Omental fat pad (tissue), 3 donors: ENCODE measurements at regions not wholly inside any gene's neighbourhood (a gene's known extent, or its start where the extent isn't known, plus 50 kb on each side); places are given as distances from the start of the nearest gene placed in this dataset.
"Not testable (repeated sequence)": the region's sequence is repeated elsewhere in the genome, so short reads cannot be mapped to it uniquely, and the experiment has no call there.

Experiments
- ATAC-seq: fragments of 150-250 bp; one replicate; pipeline ENCODE4 v1.9.1; 2016; ENCODE audit warnings: mild to moderate bottlenecking, moderate library complexity; ENCODE audit not compliant: low FRiP score
- DNase-seq: peaks from one replicate; pipeline ENCODE4 v3.0.0-alpha.2; 2019; ENCODE audit warnings: low spot score
- TF ChIP-seq, protein P1 (sequence below), 3 donors: fragments of 450-650 bp; IDR thresholded peaks; one replicate each; pipeline ENCODE4 v1.5.1; 2016 to 2017; ENCODE audit warnings: antibody characterized with exemption in 3 of 3, mild to moderate bottlenecking in 3 of 3, moderate library complexity in 2 of 3

DNA sequence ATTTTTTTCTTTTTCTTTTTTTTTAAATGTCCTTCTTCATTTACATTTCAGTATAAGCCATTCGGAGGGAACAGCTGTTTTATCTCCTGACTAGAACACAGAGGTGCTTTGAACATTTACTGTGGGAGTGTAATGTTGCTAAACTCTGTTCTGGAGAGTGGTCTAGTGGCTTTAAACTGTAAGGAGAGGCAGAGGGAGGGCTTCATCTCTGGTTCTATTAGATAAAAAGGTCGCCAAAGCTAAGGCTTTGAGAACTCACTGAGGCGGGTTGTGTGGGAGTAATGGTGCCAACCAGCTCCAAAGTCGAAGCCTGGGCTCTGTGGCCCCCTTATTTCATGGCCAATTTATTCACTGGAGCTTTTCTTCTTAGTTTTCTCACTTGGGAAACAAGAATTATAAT lies 133.2 kb downstream of the ANXA2 start:
- DNase-seq, result no peak
- ATAC-seq, result no peak
- TF ChIP-seq, protein P1, sequence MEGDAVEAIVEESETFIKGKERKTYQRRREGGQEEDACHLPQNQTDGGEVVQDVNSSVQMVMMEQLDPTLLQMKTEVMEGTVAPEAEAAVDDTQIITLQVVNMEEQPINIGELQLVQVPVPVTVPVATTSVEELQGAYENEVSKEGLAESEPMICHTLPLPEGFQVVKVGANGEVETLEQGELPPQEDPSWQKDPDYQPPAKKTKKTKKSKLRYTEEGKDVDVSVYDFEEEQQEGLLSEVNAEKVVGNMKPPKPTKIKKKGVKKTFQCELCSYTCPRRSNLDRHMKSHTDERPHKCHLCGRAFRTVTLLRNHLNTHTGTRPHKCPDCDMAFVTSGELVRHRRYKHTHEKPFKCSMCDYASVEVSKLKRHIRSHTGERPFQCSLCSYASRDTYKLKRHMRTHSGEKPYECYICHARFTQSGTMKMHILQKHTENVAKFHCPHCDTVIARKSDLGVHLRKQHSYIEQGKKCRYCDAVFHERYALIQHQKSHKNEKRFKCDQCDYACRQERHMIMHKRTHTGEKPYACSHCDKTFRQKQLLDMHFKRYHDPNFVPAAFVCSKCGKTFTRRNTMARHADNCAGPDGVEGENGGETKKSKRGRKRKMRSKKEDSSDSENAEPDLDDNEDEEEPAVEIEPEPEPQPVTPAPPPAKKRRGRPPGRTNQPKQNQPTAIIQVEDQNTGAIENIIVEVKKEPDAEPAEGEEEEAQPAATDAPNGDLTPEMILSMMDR (IDR thresholded peaks at IDR 0.05), result no peak

DNA sequence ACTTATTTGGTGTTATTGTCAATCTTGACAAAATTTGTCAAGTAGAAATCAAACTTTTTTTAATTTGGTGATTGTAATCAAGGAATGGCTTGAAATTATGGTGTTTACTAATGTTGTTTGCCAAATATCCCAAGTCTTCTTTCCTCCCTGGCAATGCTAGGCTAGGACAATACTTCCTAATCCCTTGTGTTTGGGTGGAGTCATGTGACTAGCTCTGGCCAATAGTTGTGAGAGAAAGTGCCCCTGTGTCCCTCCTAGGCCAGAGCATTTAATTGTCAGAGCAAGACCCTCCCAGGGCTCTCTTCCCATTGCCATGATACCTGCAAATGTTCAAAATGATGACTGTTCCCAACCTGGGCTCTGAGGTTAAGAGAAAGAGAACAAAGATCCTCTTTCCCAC lies 132.7 kb downstream of the ANXA2 start:
- ATAC-seq (no peak), DNase-seq (no peak)
- TF ChIP-seq, protein P1 (IDR thresholded peaks at IDR 0.05), result no peak

DNA sequence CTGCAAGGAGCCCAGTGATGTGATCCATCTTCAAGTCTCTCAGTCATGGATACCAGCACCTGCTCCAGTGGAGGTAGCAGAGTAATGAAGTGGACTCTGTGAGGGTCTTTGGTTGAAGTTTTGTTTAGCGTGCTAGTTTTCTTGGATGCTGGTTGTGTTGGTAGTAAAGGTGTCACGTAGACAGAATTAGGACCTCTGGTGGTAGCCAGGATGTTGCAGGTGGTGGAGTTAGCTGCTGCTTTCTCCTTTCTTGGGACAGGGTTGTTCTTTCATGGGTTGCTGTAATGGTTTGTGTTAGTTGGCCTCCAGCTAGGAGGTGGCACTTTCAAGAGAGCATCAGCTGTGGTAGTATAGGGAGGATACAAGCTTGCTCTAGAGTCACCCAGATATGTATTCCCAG lies 125.2 kb downstream of the ANXA2 start:
- ATAC-seq, result no peak
- TF ChIP-seq, protein P1 (IDR thresholded peaks at IDR 0.05), result no peak
- no peak for DNase-seq

DNA sequence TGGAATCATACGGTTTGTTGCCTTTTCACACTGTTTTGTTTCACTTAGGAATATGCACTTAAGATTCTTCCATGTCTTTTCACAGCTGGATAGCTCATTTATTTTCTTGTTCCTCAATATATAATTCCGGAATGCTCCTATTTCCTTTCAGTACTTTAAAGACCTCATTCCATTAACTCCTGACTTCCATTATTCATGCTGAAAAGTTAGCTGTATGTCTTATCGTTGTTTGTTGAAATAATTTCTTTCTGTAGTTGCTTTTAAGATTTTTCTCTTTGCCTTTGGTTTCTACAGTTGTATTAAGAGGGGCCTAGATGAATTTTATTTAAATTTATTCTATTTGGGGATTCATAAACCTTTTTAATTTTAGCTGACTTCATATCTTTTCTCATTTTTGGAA lies 122.2 kb downstream of the ANXA2 start:
- no peak for ATAC-seq
- TF ChIP-seq, protein P1 (IDR thresholded peaks at IDR 0.05), result no peak

DNA sequence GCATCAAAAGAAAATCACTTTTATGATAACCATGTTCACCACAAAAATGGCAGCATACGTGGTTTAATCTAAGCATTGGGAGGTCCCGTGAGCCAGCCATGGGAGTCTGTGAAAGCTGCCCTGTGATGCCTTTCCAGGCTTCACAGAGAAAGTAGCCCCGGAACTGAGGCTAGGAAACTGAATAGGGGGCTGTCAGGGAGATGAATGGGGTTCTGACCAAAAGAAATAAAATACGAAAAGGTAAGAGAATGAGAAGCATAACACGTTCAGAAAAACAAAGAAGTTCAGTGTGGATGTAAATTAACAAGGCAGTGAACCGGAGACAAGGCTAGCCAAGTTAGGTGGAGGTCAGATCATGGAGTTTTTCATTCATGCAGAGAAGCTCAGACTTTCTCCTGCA lies 118.9 kb downstream of the ANXA2 start:
- ATAC-seq (no peak), DNase-seq (no peak)
- TF ChIP-seq, protein P1 (IDR thresholded peaks at IDR 0.05), result no peak

More for the DNA sequence above, 122.2 kb downstream of the ANXA2 start:
- no peak for DNase-seq

DNA sequence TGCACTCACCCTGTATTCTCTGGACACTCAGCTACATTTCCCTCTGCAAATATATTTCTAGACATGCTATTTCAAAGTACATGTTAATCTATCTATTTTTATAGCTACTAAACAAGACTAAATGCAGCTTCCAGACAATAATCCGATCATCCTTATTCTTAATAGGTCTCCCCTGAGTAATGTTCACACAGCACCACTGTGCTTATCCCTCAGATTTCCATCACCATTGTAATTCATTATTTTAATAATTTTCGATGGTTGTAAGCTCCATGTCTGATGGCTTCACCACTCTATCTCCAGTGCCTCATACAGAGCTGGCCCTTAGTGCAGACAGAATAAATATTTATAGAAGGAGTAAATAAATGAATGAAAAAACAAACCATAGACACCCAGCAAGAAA lies 117.5 kb downstream of the ANXA2 start:
- ATAC-seq (no peak), DNase-seq (no peak)
- TF ChIP-seq, protein P1 (IDR thresholded peaks at IDR 0.05), result no peak

DNA sequence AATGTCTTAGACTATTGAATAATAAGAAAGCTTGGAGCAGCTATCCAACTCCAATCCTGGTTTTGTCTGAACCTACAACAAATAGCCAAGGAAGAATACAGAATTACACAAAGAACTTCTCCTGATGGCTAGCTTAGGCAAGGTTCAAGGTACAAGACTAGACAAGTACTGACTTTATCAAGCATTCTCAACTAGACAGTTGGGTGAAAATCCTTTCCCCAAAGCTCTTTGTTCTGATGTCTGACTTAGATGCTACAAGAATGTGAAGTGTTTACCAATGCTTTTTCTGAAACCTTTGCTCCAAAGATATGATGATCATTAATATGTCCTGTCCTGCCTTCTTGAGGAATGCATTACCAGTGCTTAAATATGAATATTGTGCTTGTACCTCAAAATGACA lies 113.8 kb downstream of the ANXA2 start:
- ATAC-seq (no peak), DNase-seq (no peak)
- TF ChIP-seq, protein P1 (IDR thresholded peaks at IDR 0.05), result no peak

DNA sequence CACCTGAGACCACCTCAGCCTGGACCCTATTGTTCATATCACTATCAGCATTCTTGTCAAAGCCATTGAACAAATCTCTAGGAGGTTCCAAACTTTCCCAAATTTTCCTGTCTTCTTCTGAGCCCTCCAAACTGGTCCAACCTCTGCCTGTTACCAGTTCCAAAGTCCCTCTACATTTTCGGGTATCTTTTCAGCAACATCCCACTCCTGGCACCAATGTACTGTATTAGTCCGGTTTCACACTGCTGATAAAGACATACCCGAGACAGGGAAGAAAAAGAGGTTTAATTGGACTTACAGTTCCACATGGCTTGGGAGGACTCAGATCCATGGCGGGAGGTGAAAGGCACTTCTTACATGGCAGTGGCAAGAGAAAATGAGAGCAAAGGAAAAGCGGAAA lies 101.9 kb downstream of the ANXA2 start:
- DNase-seq, ATAC-seq: not testable (repeated sequence)
